ENCODE measurements at regions not wholly inside any gene's neighbourhood (a gene's known extent, or its start where the extent isn't known, plus 50 kb on each side); places are given as distances from the start of the nearest gene placed in this dataset.
A peak's percentile ranks its signal among the peaks of the same experiment; 100 is the strongest.

GRCh38 chr3:94615275-94616065, 552.6 kb downstream of the NSUN3 start:
- Histone ChIP-seq H3K27ac (no peak overlapping the region), H3K27me3 (no peaks in the 10 kb centered on the region), H3K36me3 (no peaks in the 10 kb centered on the region), H3K9me3 (no peaks in the 10 kb centered on the region), H3K4me1 (no peaks in the 10 kb centered on the region), H3K4me3 (no peak overlapping the region)
- TF ChIP-seq CTCF (IDR thresholded peaks at IDR 0.05): no peak
- WGBS, 2 donors: 38 to 44% methylated on average over 2 of the region's 2 CpGs
- intact Hi-C loops (cut with DNase I): no loop called here
- no peak for ATAC-seq
- DNase-seq: no peak

- intact Hi-C loops (cut with DNase I): no loop called here
- H3K27me3 ChIP-seq: no peaks in the 10 kb centered on the region
- no peak for TF ChIP-seq CTCF (IDR thresholded peaks at IDR 0.05)
- no peaks in the 10 kb centered on the region for H3K9me3 ChIP-seq
- no peaks in the 10 kb centered on the region for H3K36me3 ChIP-seq
- no peak overlapping the region for H3K27ac ChIP-seq
- ATAC-seq (peak in 1 of 8 donors; percentile 28), DNase-seq (no peak)
- 45 to 63% methylated on average over 2 of the region's 2 CpGs for WGBS, 2 donors
- H3K4me3 ChIP-seq: no peak overlapping the region
- no peaks in the 10 kb centered on the region for H3K4me1 ChIP-seq
Observed at GRCh38 chr3:94616833-94617232, 554.0 kb downstream of the NSUN3 start.

GRCh38 chr3:94617312-94617711, 554.5 kb downstream of the NSUN3 start:
- Histone ChIP-seq H3K4me1 (no peaks in the 10 kb centered on the region), H3K36me3 (no peaks in the 10 kb centered on the region), H3K9me3 (no peaks in the 10 kb centered on the region), H3K27ac (no peak overlapping the region), H3K27me3 (no peaks in the 10 kb centered on the region), H3K4me3 (no peak overlapping the region)
- 82 to 92% methylated on average over 2 of the region's 2 CpGs for WGBS, 2 donors
- intact Hi-C loops (cut with DNase I): no loop called here
- DNase-seq (no peak), ATAC-seq (no peak)
- no peak for TF ChIP-seq CTCF (IDR thresholded peaks at IDR 0.05)

GRCh38 chr3:94619643-94620042, 556.8 kb downstream of the NSUN3 start:
- ATAC-seq: no peak
- no peaks in the 10 kb centered on the region for H3K9me3 ChIP-seq
- 49 to 55% methylated on average over 3 of the region's 3 CpGs for WGBS, 2 donors
- H3K27me3 ChIP-seq: no peaks in the 10 kb centered on the region
- H3K4me3 ChIP-seq: no peak overlapping the region
- H3K36me3 ChIP-seq: no peaks in the 10 kb centered on the region
- no peak overlapping the region for H3K27ac ChIP-seq
- TF ChIP-seq CTCF (IDR thresholded peaks at IDR 0.05): no peak
- intact Hi-C loops (cut with DNase I): no loop called here
- H3K4me1 ChIP-seq: no peaks in the 10 kb centered on the region
- no peak for DNase-seq

Data from heart right ventricle (tissue), 16 donors.